ENCODE measurements at regions not wholly inside any gene's neighbourhood (a gene's known extent, or its start where the extent isn't known, plus 50 kb on each side); places are given as distances from the start of the nearest gene placed in this dataset.

DNA sequence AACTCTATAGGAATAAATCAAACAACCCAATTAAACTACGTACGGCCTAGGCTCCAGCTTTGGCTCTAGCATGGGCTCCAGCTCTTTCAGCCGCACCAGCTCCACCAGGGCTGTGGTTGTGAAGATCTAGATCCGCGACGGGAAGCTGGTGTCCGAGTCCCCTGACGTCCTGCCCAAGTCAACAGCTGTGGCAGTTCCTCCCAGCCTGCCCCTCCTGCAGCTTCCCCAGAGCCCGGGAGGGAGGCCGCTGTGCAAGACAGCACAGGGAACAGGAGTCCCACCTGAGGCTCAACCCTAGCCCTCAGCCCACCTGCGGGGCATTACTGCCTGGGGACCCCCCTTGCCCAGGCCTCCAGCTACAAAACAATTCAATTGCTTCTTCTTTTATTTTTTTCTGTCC is 2680.3 kb downstream of the PCDH7 start (continued):
- TF ChIP-seq, protein P1, sequence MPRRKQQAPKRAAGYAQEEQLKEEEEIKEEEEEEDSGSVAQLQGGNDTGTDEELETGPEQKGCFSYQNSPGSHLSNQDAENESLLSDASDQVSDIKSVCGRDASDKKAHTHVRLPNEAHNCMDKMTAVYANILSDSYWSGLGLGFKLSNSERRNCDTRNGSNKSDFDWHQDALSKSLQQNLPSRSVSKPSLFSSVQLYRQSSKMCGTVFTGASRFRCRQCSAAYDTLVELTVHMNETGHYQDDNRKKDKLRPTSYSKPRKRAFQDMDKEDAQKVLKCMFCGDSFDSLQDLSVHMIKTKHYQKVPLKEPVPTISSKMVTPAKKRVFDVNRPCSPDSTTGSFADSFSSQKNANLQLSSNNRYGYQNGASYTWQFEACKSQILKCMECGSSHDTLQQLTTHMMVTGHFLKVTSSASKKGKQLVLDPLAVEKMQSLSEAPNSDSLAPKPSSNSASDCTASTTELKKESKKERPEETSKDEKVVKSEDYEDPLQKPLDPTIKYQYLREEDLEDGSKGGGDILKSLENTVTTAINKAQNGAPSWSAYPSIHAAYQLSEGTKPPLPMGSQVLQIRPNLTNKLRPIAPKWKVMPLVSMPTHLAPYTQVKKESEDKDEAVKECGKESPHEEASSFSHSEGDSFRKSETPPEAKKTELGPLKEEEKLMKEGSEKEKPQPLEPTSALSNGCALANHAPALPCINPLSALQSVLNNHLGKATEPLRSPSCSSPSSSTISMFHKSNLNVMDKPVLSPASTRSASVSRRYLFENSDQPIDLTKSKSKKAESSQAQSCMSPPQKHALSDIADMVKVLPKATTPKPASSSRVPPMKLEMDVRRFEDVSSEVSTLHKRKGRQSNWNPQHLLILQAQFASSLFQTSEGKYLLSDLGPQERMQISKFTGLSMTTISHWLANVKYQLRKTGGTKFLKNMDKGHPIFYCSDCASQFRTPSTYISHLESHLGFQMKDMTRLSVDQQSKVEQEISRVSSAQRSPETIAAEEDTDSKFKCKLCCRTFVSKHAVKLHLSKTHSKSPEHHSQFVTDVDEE (CRISPR knock-in tag; IDR thresholded peaks at IDR 0.05), result no peak

DNA sequence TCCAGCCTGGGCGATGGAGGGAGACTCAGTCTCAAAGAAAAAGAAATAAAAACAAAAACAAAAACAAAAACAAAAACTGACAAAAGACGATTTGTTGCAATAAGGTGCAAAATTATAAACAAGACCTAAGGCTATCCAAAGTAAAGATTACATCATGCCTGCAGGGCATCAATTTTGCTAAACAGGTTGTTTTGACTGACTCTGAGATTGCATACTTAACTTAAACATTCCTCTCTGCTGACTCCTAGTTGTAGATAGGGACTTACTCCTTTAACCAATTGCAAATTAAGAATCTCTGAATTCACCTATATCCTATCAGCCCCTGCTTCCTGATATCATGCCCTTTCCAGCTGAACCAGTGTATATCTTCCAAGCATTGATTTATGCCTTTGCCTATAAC is 2687.3 kb downstream of the PCDH7 start:
- TF ChIP-seq, protein P1 (CRISPR knock-in tag; IDR thresholded peaks at IDR 0.05), result no peak
- no peak for TF ChIP-seq ZFP3 (CRISPR knock-in tag; IDR thresholded peaks at IDR 0.05)
- TF ChIP-seq TOX (CRISPR knock-in tag; IDR thresholded peaks at IDR 0.05; ENCODE audit: borderline replicate concordance), result no peak
- TF ChIP-seq ZC3H10 (CRISPR knock-in tag; IDR thresholded peaks at IDR 0.05), result no peak
- no peak for TF ChIP-seq ZNF70 (CRISPR knock-in tag; IDR thresholded peaks at IDR 0.05)
- no peak for TF ChIP-seq RARB (CRISPR knock-in tag; IDR thresholded peaks at IDR 0.05)
- no peak for TF ChIP-seq PPARA (CRISPR knock-in tag; IDR thresholded peaks at IDR 0.05; ENCODE audit: borderline replicate concordance)
- TF ChIP-seq ZFP30 (CRISPR knock-in tag; IDR thresholded peaks at IDR 0.05), result no peak
- TF ChIP-seq, protein P2, sequence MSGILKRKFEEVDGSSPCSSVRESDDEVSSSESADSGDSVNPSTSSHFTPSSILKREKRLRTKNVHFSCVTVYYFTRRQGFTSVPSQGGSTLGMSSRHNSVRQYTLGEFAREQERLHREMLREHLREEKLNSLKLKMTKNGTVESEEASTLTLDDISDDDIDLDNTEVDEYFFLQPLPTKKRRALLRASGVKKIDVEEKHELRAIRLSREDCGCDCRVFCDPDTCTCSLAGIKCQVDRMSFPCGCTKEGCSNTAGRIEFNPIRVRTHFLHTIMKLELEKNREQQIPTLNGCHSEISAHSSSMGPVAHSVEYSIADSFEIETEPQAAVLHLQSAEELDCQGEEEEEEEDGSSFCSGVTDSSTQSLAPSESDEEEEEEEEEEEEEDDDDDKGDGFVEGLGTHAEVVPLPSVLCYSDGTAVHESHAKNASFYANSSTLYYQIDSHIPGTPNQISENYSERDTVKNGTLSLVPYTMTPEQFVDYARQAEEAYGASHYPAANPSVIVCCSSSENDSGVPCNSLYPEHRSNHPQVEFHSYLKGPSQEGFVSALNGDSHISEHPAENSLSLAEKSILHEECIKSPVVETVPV (CRISPR knock-in tag; IDR thresholded peaks at IDR 0.05), result no peak
- no peak for TF ChIP-seq OSR1 (CRISPR knock-in tag; IDR thresholded peaks at IDR 0.05)
- TF ChIP-seq CSDC2 (CRISPR knock-in tag; IDR thresholded peaks at IDR 0.05), result no peak
- TF ChIP-seq, protein P3, sequence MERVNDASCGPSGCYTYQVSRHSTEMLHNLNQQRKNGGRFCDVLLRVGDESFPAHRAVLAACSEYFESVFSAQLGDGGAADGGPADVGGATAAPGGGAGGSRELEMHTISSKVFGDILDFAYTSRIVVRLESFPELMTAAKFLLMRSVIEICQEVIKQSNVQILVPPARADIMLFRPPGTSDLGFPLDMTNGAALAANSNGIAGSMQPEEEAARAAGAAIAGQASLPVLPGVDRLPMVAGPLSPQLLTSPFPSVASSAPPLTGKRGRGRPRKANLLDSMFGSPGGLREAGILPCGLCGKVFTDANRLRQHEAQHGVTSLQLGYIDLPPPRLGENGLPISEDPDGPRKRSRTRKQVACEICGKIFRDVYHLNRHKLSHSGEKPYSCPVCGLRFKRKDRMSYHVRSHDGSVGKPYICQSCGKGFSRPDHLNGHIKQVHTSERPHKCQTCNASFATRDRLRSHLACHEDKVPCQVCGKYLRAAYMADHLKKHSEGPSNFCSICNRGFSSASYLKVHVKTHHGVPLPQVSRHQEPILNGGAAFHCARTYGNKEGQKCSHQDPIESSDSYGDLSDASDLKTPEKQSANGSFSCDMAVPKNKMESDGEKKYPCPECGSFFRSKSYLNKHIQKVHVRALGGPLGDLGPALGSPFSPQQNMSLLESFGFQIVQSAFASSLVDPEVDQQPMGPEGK (CRISPR knock-in tag; IDR thresholded peaks at IDR 0.05; ENCODE audit: borderline replicate concordance), result no peak
- TF ChIP-seq GLIS3 (CRISPR knock-in tag; IDR thresholded peaks at IDR 0.05), result no peak
- no peak for TF ChIP-seq ISL1 (CRISPR knock-in tag; IDR thresholded peaks at IDR 0.05)
- no peak for TF ChIP-seq TCF4 (CRISPR knock-in tag; IDR thresholded peaks at IDR 0.05; ENCODE audit: borderline replicate concordance)
- no peak for TF ChIP-seq ZNF565 (CRISPR knock-in tag; conservative IDR thresholded peaks at IDR 0.05; ENCODE audit: low read depth)
- no peak for ATAC-seq

DNA sequence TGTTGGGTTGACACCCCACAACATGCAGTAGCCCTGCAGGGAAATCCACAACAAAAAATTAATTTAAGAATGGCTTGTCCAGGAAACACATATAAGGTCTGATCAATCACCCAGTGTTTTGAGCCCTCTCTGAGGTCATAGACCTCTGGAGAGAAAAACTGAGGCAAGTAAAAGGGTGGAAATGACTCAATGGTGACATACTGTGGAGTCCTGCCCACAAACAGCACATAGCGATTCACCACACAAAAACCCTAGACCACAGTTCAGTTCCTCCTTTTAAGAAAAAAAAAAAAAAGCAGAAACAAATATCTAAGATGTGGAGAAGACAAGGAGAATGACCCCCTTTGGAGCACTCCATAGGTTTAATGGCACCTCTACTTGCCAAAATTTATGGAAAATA is 2691.0 kb downstream of the PCDH7 start:
- no peak for ATAC-seq
- TF ChIP-seq ZNF565 (CRISPR knock-in tag; conservative IDR thresholded peaks at IDR 0.05; ENCODE audit: low read depth) (no peak), ARNTL (CRISPR knock-in tag; IDR thresholded peaks at IDR 0.05; ENCODE audit: borderline replicate concordance, low read depth) (no peak), OSR1 (CRISPR knock-in tag; IDR thresholded peaks at IDR 0.05) (no peak), ZNF70 (CRISPR knock-in tag; IDR thresholded peaks at IDR 0.05) (no peak), BACH2 (CRISPR knock-in tag; IDR thresholded peaks at IDR 0.05; ENCODE audit: borderline replicate concordance) (no peak)
- TF ChIP-seq, protein P1 (CRISPR knock-in tag; IDR thresholded peaks at IDR 0.05), result no peak

All from SK-N-SH treated with all-trans-retinoic acid at 6 μM for 48 hours (cell line).